HCT116 (cell line): ENCODE measurements at regions not wholly inside any gene's neighbourhood (a gene's known extent, or its start where the extent isn't known, plus 50 kb on each side); places are given as distances from the start of the nearest gene placed in this dataset.

ENCODE experiments used
- ATAC-seq: fragments of 200-7000 bp; cut with Tn5 transposase; 2 replicates; pipeline ENCODE4 v1.9.1; 2020; ENCODE audit warnings: mild to moderate bottlenecking, moderate library complexity
- BruUV-seq: library from RNA; stranded (reverse); fragments of 400-500 nt; replicated peaks from 2 replicates; lab custom pipeline; 2021; lab: Mats Ljungman, UMichigan
- CTCF ChIA-PET: fragments of 300-600 bp; sonication (Branson Sonifier 250); formaldehyde crosslinking; loops from one replicate; lab custom pipeline; 2021; ENCODE audit warnings: antibody characterized with exemption; lab: Charles Lee
- POLR2A ChIA-PET: fragments of 300-600, 350-600 bp; sonication (Branson Sonifier 250); formaldehyde crosslinking; loops from one replicate; lab custom pipeline; 2021; ENCODE audit warnings: antibody characterized with exemption; lab: Charles Lee
- RAD21 ChIA-PET, 2 experiments: fragments of 300-600 bp; sonication (Branson Sonifier 250); formaldehyde crosslinking; loops; one replicate each; lab custom pipeline; 2023; ENCODE audit warnings: low total read pairs in 2 of 2; ENCODE audit not compliant: uncharacterized antibody in 2 of 2, unreplicated experiment in 2 of 2, low non-redundant PET in 1 of 2; lab: Charles Lee
- DNase-seq: peaks from one replicate; pipeline ENCODE4 v3.0.0-alpha.2; 2010; ENCODE audit warnings: low read depth, low spot score
- H2AFZ ChIP-seq: fragments of 200-600 bp; shearing (Covaris generic), sonication (generic); 2 replicates; pipeline ENCODE4 v1.6.1; 2017; ENCODE audit warnings: low read depth, mixed run types, mixed read lengths, antibody characterized with exemption, low read length; ENCODE audit not compliant: poor library complexity, severe bottlenecking
- H3K27ac ChIP-seq: 2 replicates; pipeline ENCODE4 v1.5.1; 2012; ENCODE audit warnings: low read depth, low read length
- H3K27me3 ChIP-seq: fragments of 200-600 bp; sonication (generic); 2 replicates; pipeline ENCODE4 v1.6.1; 2016; ENCODE audit warnings: mixed run types, low read length, mixed read lengths; ENCODE audit not compliant: insufficient read depth
- H3K36me3 ChIP-seq, 2 experiments: fragments of 200-500 bp in 1 of 2; fragments of 200-600 bp in 1 of 2; sonication (Bioruptor generic) in 1 of 2; sonication (generic) in 1 of 2; 2 replicates each; pipeline versions ENCODE4 v1.5.1 to v1.6.1; 2014 to 2016; ENCODE audit warnings: low read length in 2 of 2, inconsistent platforms in 1 of 2, mixed read lengths in 1 of 2, mixed run types in 1 of 2; ENCODE audit not compliant: insufficient read depth in 2 of 2, control insufficient read depth in 1 of 2
- H3K4me1 ChIP-seq, 2 experiments: fragments of 200-600 bp in 1 of 2; sonication (generic) in 1 of 2; 2 replicates each; pipeline versions ENCODE4 v1.5.1 to v1.6.1; 2012 to 2017; ENCODE audit warnings: low read length in 2 of 2, inconsistent platforms in 1 of 2, mild to moderate bottlenecking in 1 of 2, mixed read lengths in 1 of 2, mixed run types in 1 of 2, moderate library complexity in 1 of 2; ENCODE audit not compliant: insufficient read depth in 2 of 2, control insufficient read depth in 1 of 2
- H3K4me2 ChIP-seq: fragments of 200-600 bp; sonication (generic); 2 replicates; pipeline ENCODE4 v1.6.1; 2017; ENCODE audit warnings: mixed run types, low read length, mixed read lengths
- H3K4me3 ChIP-seq, 2 experiments: fragments of 200-600 bp in 1 of 2; sonication (generic) in 1 of 2; replicated peaks in 1 of 2; 2 replicates each; pipeline ENCODE4 v1.5.1; 2011 to 2016; ENCODE audit warnings: low read length in 2 of 2, control low read depth in 1 of 2, low read depth in 1 of 2, mild to moderate bottlenecking in 1 of 2, mixed read lengths in 1 of 2, mixed run types in 1 of 2
- H3K79me2 ChIP-seq: fragments of 200-600 bp; sonication (generic); 2 replicates; pipeline ENCODE4 v1.6.1; 2017; ENCODE audit warnings: mild to moderate bottlenecking, mixed run types, low read length, moderate library complexity, mixed read lengths; ENCODE audit not compliant: insufficient read depth
- H3K9ac ChIP-seq: fragments of 200-600 bp; sonication (generic); 2 replicates; pipeline ENCODE4 v1.6.1; 2016; ENCODE audit warnings: low read length, mixed read lengths
- H3K9me2 ChIP-seq: fragments of 200-600 bp; sonication (generic), shearing (Covaris generic); 2 replicates; pipeline ENCODE4 v1.6.1; 2017; ENCODE audit warnings: mixed run types, mild to moderate bottlenecking, moderate library complexity; ENCODE audit not compliant: insufficient read depth
- H3K9me3 ChIP-seq, 2 experiments: fragments of 200-500 bp in 1 of 2; fragments of 200-600 bp in 1 of 2; sonication (Bioruptor generic) in 1 of 2; sonication (generic) in 1 of 2; 2 replicates each; pipeline ENCODE4 v1.6.1; 2014 to 2017; ENCODE audit warnings: low read length in 2 of 2, mixed read lengths in 2 of 2, inconsistent platforms in 1 of 2, low read depth in 1 of 2, mild to moderate bottlenecking in 1 of 2, mixed run types in 1 of 2, moderate library complexity in 1 of 2; ENCODE audit not compliant: control insufficient read depth in 1 of 2, insufficient read depth in 1 of 2
- H4K20me1 ChIP-seq: fragments of 200-600 bp; sonication (generic), shearing (Covaris generic); 2 replicates; pipeline ENCODE4 v1.6.1; 2017; ENCODE audit warnings: mixed run types, mild to moderate bottlenecking, moderate library complexity; ENCODE audit not compliant: insufficient read depth
- CEBPB ChIP-seq: IDR thresholded peaks from 2 replicates; pipeline ENCODE4 v1.6.1; 2012; ENCODE audit warnings: low read depth
- EGR1 ChIP-seq: IDR thresholded peaks from 2 replicates; pipeline ENCODE4 v1.6.1; 2012; ENCODE audit warnings: low read depth
- ELF1 ChIP-seq: IDR thresholded peaks from 2 replicates; pipeline ENCODE4 v1.6.1; 2012; ENCODE audit warnings: low read depth, borderline replicate concordance
- EZH2 ChIP-seq: fragments of 200-600 bp; sonication (generic); IDR thresholded peaks from 2 replicates; pipeline ENCODE4 v1.6.1; 2017; ENCODE audit warnings: antibody characterized with exemption, mixed run types
- EZH2phosphoT487 ChIP-seq: fragments of 200-600 bp; IDR thresholded peaks from 2 replicates; pipeline ENCODE4 v1.6.1; 2018; ENCODE audit warnings: antibody characterized with exemption, borderline replicate concordance
- JUND ChIP-seq: IDR thresholded peaks from 2 replicates; pipeline ENCODE4 v1.6.1; 2012
- POLR2A ChIP-seq: IDR thresholded peaks from 2 replicates; pipeline ENCODE4 v1.7.0; 2011; ENCODE audit warnings: borderline replicate concordance; ENCODE audit not compliant: insufficient read depth, insufficient read length; ENCODE audit errors: extremely low read depth
- POLR2AphosphoS5 ChIP-seq: IDR thresholded peaks from 2 replicates; pipeline ENCODE4 v1.6.1; 2011; ENCODE audit warnings: mild to moderate bottlenecking, low read depth, low read length, moderate library complexity
- RAD21 ChIP-seq: IDR thresholded peaks from 2 replicates; pipeline ENCODE4 v1.6.1; 2012; ENCODE audit warnings: low read depth, mild to moderate bottlenecking
- SIN3A ChIP-seq: IDR thresholded peaks from 2 replicates; pipeline ENCODE4 v1.6.1; 2012; ENCODE audit warnings: low read depth
- SP1 ChIP-seq: IDR thresholded peaks from 2 replicates; pipeline ENCODE4 v1.6.1; 2012; ENCODE audit warnings: low read depth
- SRF ChIP-seq: IDR thresholded peaks from 2 replicates; pipeline ENCODE4 v1.6.1; 2012; ENCODE audit warnings: low read depth
- TCF7L2 ChIP-seq: IDR thresholded peaks from 2 replicates; pipeline ENCODE4 v1.7.0; 2011; ENCODE audit warnings: borderline replicate concordance, inconsistent platforms; ENCODE audit not compliant: insufficient read depth, insufficient read length; ENCODE audit errors: extremely low read depth
- ZFX ChIP-seq: fragments of 450-650 bp; IDR thresholded peaks from 2 replicates; pipeline ENCODE4 v1.6.1; 2017
- intact Hi-C: fragments of 100-400 bp; cut with micrococcal nuclease; formaldehyde crosslinking; loops from 2 replicates; pipeline ENCODE4 v1.10.0; 2022
- TF ChIP-seq, protein P1 (sequence below): IDR thresholded peaks from 2 replicates; pipeline ENCODE4 v1.6.1; 2011; ENCODE audit warnings: mild to moderate bottlenecking, low read length, moderate library complexity; ENCODE audit not compliant: insufficient replicate concordance; ENCODE audit errors: extremely low read depth
- TF ChIP-seq, protein P2 (sequence below): IDR thresholded peaks from 2 replicates; pipeline ENCODE4 v1.6.1; 2012; ENCODE audit warnings: low read depth
- TF ChIP-seq, protein P3 (sequence below): IDR thresholded peaks from 2 replicates; pipeline ENCODE4 v1.6.1; 2012
- TF ChIP-seq, protein P4 (sequence below), 3 experiments: fragments of 200-600 bp in 1 of 3; sonication (generic) in 1 of 3; IDR thresholded peaks in 2 of 3; conservative IDR thresholded peaks in 1 of 3; 2 replicates each; pipeline ENCODE4 v1.5.1; 2012 to 2017; ENCODE audit warnings: low read depth in 2 of 3, low read length in 2 of 3, antibody characterized with exemption in 1 of 3, borderline replicate concordance in 1 of 3, control low read depth in 1 of 3, mild to moderate bottlenecking in 1 of 3, mixed read lengths in 1 of 3, mixed run types in 1 of 3, moderate library complexity in 1 of 3; ENCODE audit not compliant: insufficient read depth in 1 of 3

DNA sequence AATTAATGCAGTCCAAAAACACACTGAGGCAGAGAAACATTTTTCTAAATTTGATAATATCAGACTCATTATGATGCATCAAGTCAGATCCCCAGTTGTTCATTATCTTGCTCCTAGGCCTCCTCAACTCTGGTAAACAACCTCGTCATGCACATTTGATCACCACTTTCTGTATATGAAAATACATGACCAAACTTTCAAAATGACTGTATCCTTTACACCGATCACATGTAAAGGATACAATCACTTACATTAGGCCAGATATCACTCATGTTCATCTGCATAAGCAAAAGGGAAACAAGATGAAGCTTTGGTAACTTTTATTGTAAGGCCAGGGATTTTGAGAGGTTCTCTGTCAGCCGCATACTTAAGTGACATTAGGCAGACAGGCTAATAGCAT lies 99.4 kb upstream of the IL1RAPL1 start (continued):
- no peak for TF ChIP-seq CEBPB
- TF ChIP-seq, protein P1, sequence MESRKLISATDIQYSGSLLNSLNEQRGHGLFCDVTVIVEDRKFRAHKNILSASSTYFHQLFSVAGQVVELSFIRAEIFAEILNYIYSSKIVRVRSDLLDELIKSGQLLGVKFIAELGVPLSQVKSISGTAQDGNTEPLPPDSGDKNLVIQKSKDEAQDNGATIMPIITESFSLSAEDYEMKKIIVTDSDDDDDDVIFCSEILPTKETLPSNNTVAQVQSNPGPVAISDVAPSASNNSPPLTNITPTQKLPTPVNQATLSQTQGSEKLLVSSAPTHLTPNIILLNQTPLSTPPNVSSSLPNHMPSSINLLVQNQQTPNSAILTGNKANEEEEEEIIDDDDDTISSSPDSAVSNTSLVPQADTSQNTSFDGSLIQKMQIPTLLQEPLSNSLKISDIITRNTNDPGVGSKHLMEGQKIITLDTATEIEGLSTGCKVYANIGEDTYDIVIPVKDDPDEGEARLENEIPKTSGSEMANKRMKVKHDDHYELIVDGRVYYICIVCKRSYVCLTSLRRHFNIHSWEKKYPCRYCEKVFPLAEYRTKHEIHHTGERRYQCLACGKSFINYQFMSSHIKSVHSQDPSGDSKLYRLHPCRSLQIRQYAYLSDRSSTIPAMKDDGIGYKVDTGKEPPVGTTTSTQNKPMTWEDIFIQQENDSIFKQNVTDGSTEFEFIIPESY: no peak
- no peak for TF ChIP-seq EGR1
- TF ChIP-seq ZFX: no peak
- no peak for TF ChIP-seq ELF1

DNA sequence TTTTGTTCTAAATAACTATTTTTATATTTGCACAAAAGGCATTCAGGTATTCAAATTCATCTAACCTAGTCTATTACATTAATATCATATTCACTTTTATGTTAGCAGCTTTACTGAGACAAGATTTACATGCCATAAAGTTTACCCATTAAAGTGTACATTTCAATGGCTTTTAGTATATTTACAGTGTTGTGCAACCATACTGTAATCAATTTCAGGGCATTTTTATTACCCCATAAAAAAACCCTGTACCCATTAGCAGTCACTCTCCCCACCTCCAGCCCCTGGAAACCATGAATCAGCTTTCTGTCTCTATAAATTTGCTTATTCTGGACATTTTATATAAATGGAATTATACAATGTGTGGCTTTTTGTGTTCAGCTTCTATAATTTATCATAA lies 95.9 kb upstream of the IL1RAPL1 start:
- no TSS peak for BruUV-seq
- no peak for DNase-seq

More for the DNA sequence above, 95.9 kb upstream of the IL1RAPL1 start:
- no peaks in the 10 kb centered on the region for H3K27me3 ChIP-seq
- no peaks in the 10 kb centered on the region for H3K9me3 ChIP-seq
- H2AFZ ChIP-seq: no peak overlapping the region
- peaks cover 18 to 22% of the 10 kb centered on the region in 2 experiments for H3K4me1 ChIP-seq
- TF ChIP-seq TCF7L2: no peak
- TF ChIP-seq, protein P2, sequence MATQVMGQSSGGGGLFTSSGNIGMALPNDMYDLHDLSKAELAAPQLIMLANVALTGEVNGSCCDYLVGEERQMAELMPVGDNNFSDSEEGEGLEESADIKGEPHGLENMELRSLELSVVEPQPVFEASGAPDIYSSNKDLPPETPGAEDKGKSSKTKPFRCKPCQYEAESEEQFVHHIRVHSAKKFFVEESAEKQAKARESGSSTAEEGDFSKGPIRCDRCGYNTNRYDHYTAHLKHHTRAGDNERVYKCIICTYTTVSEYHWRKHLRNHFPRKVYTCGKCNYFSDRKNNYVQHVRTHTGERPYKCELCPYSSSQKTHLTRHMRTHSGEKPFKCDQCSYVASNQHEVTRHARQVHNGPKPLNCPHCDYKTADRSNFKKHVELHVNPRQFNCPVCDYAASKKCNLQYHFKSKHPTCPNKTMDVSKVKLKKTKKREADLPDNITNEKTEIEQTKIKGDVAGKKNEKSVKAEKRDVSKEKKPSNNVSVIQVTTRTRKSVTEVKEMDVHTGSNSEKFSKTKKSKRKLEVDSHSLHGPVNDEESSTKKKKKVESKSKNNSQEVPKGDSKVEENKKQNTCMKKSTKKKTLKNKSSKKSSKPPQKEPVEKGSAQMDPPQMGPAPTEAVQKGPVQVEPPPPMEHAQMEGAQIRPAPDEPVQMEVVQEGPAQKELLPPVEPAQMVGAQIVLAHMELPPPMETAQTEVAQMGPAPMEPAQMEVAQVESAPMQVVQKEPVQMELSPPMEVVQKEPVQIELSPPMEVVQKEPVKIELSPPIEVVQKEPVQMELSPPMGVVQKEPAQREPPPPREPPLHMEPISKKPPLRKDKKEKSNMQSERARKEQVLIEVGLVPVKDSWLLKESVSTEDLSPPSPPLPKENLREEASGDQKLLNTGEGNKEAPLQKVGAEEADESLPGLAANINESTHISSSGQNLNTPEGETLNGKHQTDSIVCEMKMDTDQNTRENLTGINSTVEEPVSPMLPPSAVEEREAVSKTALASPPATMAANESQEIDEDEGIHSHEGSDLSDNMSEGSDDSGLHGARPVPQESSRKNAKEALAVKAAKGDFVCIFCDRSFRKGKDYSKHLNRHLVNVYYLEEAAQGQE: no peak
- TF ChIP-seq, protein P1: no peak
- no peak for TF ChIP-seq RAD21
- TF ChIP-seq, protein P3, sequence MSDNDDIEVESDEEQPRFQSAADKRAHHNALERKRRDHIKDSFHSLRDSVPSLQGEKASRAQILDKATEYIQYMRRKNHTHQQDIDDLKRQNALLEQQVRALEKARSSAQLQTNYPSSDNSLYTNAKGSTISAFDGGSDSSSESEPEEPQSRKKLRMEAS: no peak
- TF ChIP-seq, protein P4, sequence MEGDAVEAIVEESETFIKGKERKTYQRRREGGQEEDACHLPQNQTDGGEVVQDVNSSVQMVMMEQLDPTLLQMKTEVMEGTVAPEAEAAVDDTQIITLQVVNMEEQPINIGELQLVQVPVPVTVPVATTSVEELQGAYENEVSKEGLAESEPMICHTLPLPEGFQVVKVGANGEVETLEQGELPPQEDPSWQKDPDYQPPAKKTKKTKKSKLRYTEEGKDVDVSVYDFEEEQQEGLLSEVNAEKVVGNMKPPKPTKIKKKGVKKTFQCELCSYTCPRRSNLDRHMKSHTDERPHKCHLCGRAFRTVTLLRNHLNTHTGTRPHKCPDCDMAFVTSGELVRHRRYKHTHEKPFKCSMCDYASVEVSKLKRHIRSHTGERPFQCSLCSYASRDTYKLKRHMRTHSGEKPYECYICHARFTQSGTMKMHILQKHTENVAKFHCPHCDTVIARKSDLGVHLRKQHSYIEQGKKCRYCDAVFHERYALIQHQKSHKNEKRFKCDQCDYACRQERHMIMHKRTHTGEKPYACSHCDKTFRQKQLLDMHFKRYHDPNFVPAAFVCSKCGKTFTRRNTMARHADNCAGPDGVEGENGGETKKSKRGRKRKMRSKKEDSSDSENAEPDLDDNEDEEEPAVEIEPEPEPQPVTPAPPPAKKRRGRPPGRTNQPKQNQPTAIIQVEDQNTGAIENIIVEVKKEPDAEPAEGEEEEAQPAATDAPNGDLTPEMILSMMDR (IDR thresholded peaks at IDR 0.05 in 2 of 3, conservative IDR thresholded peaks at IDR 0.05 in 1 of 3; ENCODE audit: borderline replicate concordance in 1 of 3, insufficient read depth in 1 of 3, low read depth in 2 of 3, low read length in 2 of 3): no peak
- no peak for TF ChIP-seq SP1
- TF ChIP-seq EZH2phosphoT487: no peak
- TF ChIP-seq JUND: no peak
- no peak for TF ChIP-seq EZH2
- TF ChIP-seq SRF: no peak
- TF ChIP-seq POLR2AphosphoS5: no peak
- no peak for TF ChIP-seq POLR2A
- no peak for TF ChIP-seq SIN3A
- intact Hi-C loops: no loop called here
- H3K9ac ChIP-seq: no peak overlapping the region
- no peak overlapping the region for H3K4me2 ChIP-seq
- ATAC-seq: no peak
- H3K79me2 ChIP-seq: no peaks in the 10 kb centered on the region
- no peaks in the 10 kb centered on the region for H3K36me3 ChIP-seq
- ChIA-PET RAD21 (no interaction called here), CTCF (no interaction called here), POLR2A (no interaction called here)
- H3K9me2 ChIP-seq: no peaks in the 10 kb centered on the region
- H3K4me3 ChIP-seq: no peak overlapping the region
- no peaks in the 10 kb centered on the region for H4K20me1 ChIP-seq
- H3K27ac ChIP-seq: no peak overlapping the region
